Thymus (tissue), 11 donors: ENCODE measurements at regions not wholly inside any gene's neighbourhood (a gene's known extent, or its start where the extent isn't known, plus 50 kb on each side); places are given as distances from the start of the nearest gene placed in this dataset.

Experiments
- DNase-seq, 9 donors: peaks; one replicate each; pipeline ENCODE4 v3.0.0-alpha.2; 2013; ENCODE audit warnings: low spot score in 9 of 9, low read depth in 6 of 9, missing footprints in 1 of 9
- H3K27ac ChIP-seq, 2 donors: one replicate each; pipeline ENCODE4 v1.5.1; 2013; ENCODE audit warnings: control low read depth in 1 of 2, low read depth in 1 of 2, low read length in 1 of 2, mild to moderate bottlenecking in 1 of 2, moderate library complexity in 1 of 2
- H3K27me3 ChIP-seq, 2 donors: one replicate each; pipeline ENCODE4 v1.5.1; 2013; ENCODE audit warnings: low read length in 1 of 2; ENCODE audit not compliant: control insufficient read depth in 2 of 2, insufficient read depth in 1 of 2
- H3K36me3 ChIP-seq, 2 donors: one replicate each; pipeline ENCODE4 v1.5.1; 2013; ENCODE audit warnings: low read length in 1 of 2, mild to moderate bottlenecking in 1 of 2, moderate library complexity in 1 of 2; ENCODE audit not compliant: control insufficient read depth in 2 of 2, insufficient read depth in 2 of 2
- H3K4me1 ChIP-seq, 2 donors: one replicate each; pipeline ENCODE4 v1.5.1; 2013; ENCODE audit warnings: low read length in 2 of 2; ENCODE audit not compliant: control insufficient read depth in 2 of 2, insufficient read depth in 2 of 2
- H3K4me3 ChIP-seq, 2 donors: one replicate each; pipeline ENCODE4 v1.5.1; 2013; ENCODE audit warnings: low read length in 2 of 2, control low read depth in 1 of 2, mild to moderate bottlenecking in 1 of 2
- H3K9me3 ChIP-seq, 2 donors: one replicate each; pipeline ENCODE4 v1.5.1; 2013; ENCODE audit warnings: low read length in 1 of 2, mild to moderate bottlenecking in 1 of 2; ENCODE audit not compliant: control insufficient read depth in 2 of 2, insufficient read depth in 1 of 2
- WGBS: extraction: QIAGEN DNeasy Blood & Tissue Kit; methylation state at CpG from one replicate; pipeline ENCODE4 v1.1.7; 2013; 5-methylcytosine and 5-hydroxymethylcytosine counted together
- donor health status: healthy.

DNA sequence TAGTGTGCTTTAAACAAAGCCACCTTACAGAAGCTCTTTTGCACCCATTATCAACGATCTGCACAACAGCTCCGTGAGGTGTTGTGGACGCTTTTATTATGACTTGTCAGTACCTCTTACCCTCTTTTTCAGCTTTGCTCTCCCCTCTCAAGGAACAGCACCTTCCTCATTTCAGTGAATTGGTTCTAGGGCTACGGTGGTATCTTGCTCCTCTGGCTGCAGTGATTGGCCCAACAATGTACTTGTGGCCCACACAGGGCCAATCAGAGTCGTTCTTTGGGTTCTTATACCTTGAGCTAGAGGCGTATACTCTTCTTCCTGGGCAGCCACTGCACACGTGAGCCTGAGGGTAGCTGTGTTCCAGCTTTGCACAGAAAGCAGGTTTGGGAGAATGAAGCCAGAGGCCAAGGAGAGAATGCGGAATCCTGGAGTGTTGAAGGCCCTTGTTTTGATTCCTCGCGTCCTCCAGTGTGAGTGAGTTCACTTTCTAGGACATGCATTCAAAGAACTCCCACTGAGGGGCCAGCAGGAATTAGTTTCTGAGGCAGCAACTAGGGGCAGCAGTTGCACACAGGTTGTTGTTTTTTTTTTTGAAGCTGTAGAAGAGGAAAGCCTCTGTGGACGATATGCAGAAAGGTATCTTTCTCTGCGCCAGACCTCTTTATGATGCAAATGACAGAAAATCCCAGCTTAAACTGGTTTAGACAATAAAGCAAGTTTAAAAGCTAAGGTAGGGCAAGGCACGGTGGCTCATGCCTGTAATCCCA is 49.8 kb upstream of the PDZD8 start:
- Histone ChIP-seq H3K4me1 (peaks cover 11 to 22% of the 10 kb centered on the region in 2 donors), H3K27me3 (no peaks in the 10 kb centered on the region), H3K4me3 (no peak overlapping the region), H3K9me3 (peaks cover 0 to 12% of the 10 kb centered on the region in 2 donors), H3K36me3 (no peaks in the 10 kb centered on the region), H3K27ac (no peak overlapping the region)
- 94% methylated on average over 13 of the region's 13 CpGs for WGBS
- no peak for DNase-seq
